Small intestine (tissue), 7 donors: ENCODE measurements at regions not wholly inside any gene's neighbourhood (a gene's known extent, or its start where the extent isn't known, plus 50 kb on each side); places are given as distances from the start of the nearest gene placed in this dataset.
"Not testable (repeated sequence)": the region's sequence is repeated elsewhere in the genome, so short reads cannot be mapped to it uniquely, and the experiment has no call there.

Source experiments
- DNase-seq, 2 donors: peaks; one replicate each; pipeline versions ENCODE4 v3.0.0 to v3.0.0-alpha.2; 2013
- FAIRE-seq: peaks from 2 replicates; lab custom pipeline; 2012; peaks lifted over from hg19 to GRCh38; lab: Jason Lieb, UNC
- H3K27ac ChIP-seq, 3 donors: one replicate each; pipeline ENCODE4 v1.5.1; 2013; ENCODE audit warnings: low read length in 2 of 3, mild to moderate bottlenecking in 2 of 3, control low read depth in 1 of 3, inconsistent platforms in 1 of 3, low read depth in 1 of 3, moderate library complexity in 1 of 3
- H3K27me3 ChIP-seq, 3 donors: one replicate each; pipeline ENCODE4 v1.6.1; 2013; ENCODE audit warnings: low read length in 3 of 3, inconsistent platforms in 1 of 3; ENCODE audit not compliant: control insufficient read depth in 3 of 3, insufficient read depth in 3 of 3
- H3K36me3 ChIP-seq, 3 donors: one replicate each; pipeline ENCODE4 v1.6.1; 2013; ENCODE audit warnings: low read length in 3 of 3, inconsistent platforms in 1 of 3, low read depth in 1 of 3, mild to moderate bottlenecking in 1 of 3, moderate library complexity in 1 of 3; ENCODE audit not compliant: control insufficient read depth in 3 of 3, insufficient read depth in 2 of 3
- H3K4me1 ChIP-seq, 3 donors: one replicate each; pipeline ENCODE4 v1.6.1; 2013; ENCODE audit warnings: low read length in 2 of 3, inconsistent platforms in 1 of 3, low read depth in 1 of 3, mild to moderate bottlenecking in 1 of 3, moderate library complexity in 1 of 3; ENCODE audit not compliant: control insufficient read depth in 3 of 3, insufficient read depth in 2 of 3
- H3K4me3 ChIP-seq, 3 donors: one replicate each; pipeline ENCODE4 v1.5.1; 2013; ENCODE audit warnings: low read length in 3 of 3, control low read depth in 1 of 3, inconsistent platforms in 1 of 3, low read depth in 1 of 3, mild to moderate bottlenecking in 1 of 3, moderate library complexity in 1 of 3
- H3K9me3 ChIP-seq, 2 donors: one replicate each; pipeline ENCODE4 v1.6.1; 2013; ENCODE audit warnings: low read depth in 1 of 2, low read length in 1 of 2; ENCODE audit not compliant: control insufficient read depth in 2 of 2, insufficient read depth in 1 of 2
- WGBS, 3 donors: extraction: QIAGEN DNeasy Blood & Tissue Kit; methylation state at CpG; one replicate each; pipeline ENCODE4 v1.1.7; 2013; 5-methylcytosine and 5-hydroxymethylcytosine counted together
- donor health status: healthy with polysubstance abuse.
- donor health status: control.
- donor health status: control.
- donor health status: Bipolar disorder and iron deficiency.
- donor health status: healthy.

- no peak overlapping the region for H3K4me3 ChIP-seq
- FAIRE-seq (no peak), DNase-seq (no peak)
- no peak overlapping the region for H3K27ac ChIP-seq
- H3K27me3 ChIP-seq: no peaks in the 10 kb centered on the region
- WGBS, 3 donors: 65 to 74% (median 72%) methylated on average over 2 of the region's 2 CpGs
- no peaks in the 10 kb centered on the region for H3K4me1 ChIP-seq
- H3K9me3 ChIP-seq: no peaks in the 10 kb centered on the region
- no peaks in the 10 kb centered on the region for H3K36me3 ChIP-seq
These were observed 1003.5 kb upstream of the LCORL start for GRCh38 chr4:19025031-19025430.

GRCh38 chr4:19024047-19024446 is 1002.5 kb upstream of the LCORL start:
- H3K36me3 ChIP-seq: no peaks in the 10 kb centered on the region
- H3K4me1 ChIP-seq: no peaks in the 10 kb centered on the region
- H3K4me3 ChIP-seq: no peak overlapping the region
- no peak for DNase-seq
- 81 to 89% (median 82%) methylated on average over 8 of the region's 8 CpGs for WGBS, 3 donors
- H3K9me3 ChIP-seq: no peaks in the 10 kb centered on the region
- no peak overlapping the region for H3K27ac ChIP-seq
- FAIRE-seq: no peak
- no peaks in the 10 kb centered on the region for H3K27me3 ChIP-seq

GRCh38 chr4:19021617-19022016 is 1000.1 kb upstream of the LCORL start:
- Histone ChIP-seq H3K4me3 (no peak overlapping the region), H3K4me1 (no peaks in the 10 kb centered on the region), H3K9me3 (no peaks in the 10 kb centered on the region), H3K27ac (no peak overlapping the region), H3K36me3 (no peaks in the 10 kb centered on the region), H3K27me3 (no peaks in the 10 kb centered on the region)
- no peak for FAIRE-seq
- DNase-seq: no peak

- not testable (repeated sequence) for H3K4me1 ChIP-seq, H3K36me3 ChIP-seq, H3K27me3 ChIP-seq, H3K27ac ChIP-seq, DNase-seq, H3K9me3 ChIP-seq, H3K4me3 ChIP-seq, FAIRE-seq
- 82 to 94% (median 85%) methylated on average over 11 of the region's 11 CpGs for WGBS, 3 donors
These were observed 995.0 kb upstream of the LCORL start for GRCh38 chr4:19016550-19016949.

- no peaks in the 10 kb centered on the region for H3K4me1 ChIP-seq
- H3K4me3 ChIP-seq: no peak overlapping the region
- FAIRE-seq (no peak), DNase-seq (no peak)
- H3K27ac ChIP-seq: no peak overlapping the region
- no peaks in the 10 kb centered on the region for H3K36me3 ChIP-seq
- no peaks in the 10 kb centered on the region for H3K9me3 ChIP-seq
- H3K27me3 ChIP-seq: no peaks in the 10 kb centered on the region
These were observed 993.0 kb upstream of the LCORL start for GRCh38 chr4:19014594-19014993.

GRCh38 chr4:19010761-19011160 is 989.2 kb upstream of the LCORL start:
- H3K4me1 ChIP-seq: no peaks in the 10 kb centered on the region
- no peak overlapping the region for H3K27ac ChIP-seq
- WGBS, 3 donors: 49 to 62% (median 52%) methylated on average over 3 of the region's 3 CpGs
- no peaks in the 10 kb centered on the region for H3K36me3 ChIP-seq
- DNase-seq: no peak
- FAIRE-seq: no peak
- H3K9me3 ChIP-seq: no peaks in the 10 kb centered on the region
- H3K27me3 ChIP-seq: no peaks in the 10 kb centered on the region
- H3K4me3 ChIP-seq: no peak overlapping the region

GRCh38 chr4:19009881-19010280 is 988.3 kb upstream of the LCORL start:
- Histone ChIP-seq H3K27me3 (no peaks in the 10 kb centered on the region), H3K36me3 (no peaks in the 10 kb centered on the region), H3K4me1 (no peaks in the 10 kb centered on the region), H3K27ac (no peak overlapping the region), H3K4me3 (no peak overlapping the region), H3K9me3 (no peaks in the 10 kb centered on the region)
- DNase-seq (no peak), FAIRE-seq (no peak)
- WGBS, 3 donors: 55 to 69% (median 64%) methylated on average over 2 of the region's 2 CpGs

GRCh38 chr4:19005211-19005610 is 983.7 kb upstream of the LCORL start:
- Histone ChIP-seq H3K9me3 (peaks cover 0 to 8% of the 10 kb centered on the region in 2 donors), H3K27me3 (no peaks in the 10 kb centered on the region), H3K4me3 (no peak overlapping the region), H3K4me1 (no peaks in the 10 kb centered on the region), H3K27ac (no peak overlapping the region), H3K36me3 (no peaks in the 10 kb centered on the region)
- FAIRE-seq (no peak), DNase-seq (no peak)
- WGBS, 3 donors: 53 to 74% (median 63%) methylated on average over 1 of the region's 1 CpG

- H3K36me3 ChIP-seq: no peaks in the 10 kb centered on the region
- H3K27ac ChIP-seq: no peak overlapping the region
- DNase-seq (no peak), FAIRE-seq (no peak)
- 76 to 82% (median 81%) methylated on average over 4 of the region's 4 CpGs for WGBS, 3 donors
- no peaks in the 10 kb centered on the region for H3K27me3 ChIP-seq
- no peak overlapping the region for H3K4me3 ChIP-seq
- peaks cover 0 to 10% of the 10 kb centered on the region in 2 donors for H3K9me3 ChIP-seq
- no peaks in the 10 kb centered on the region for H3K4me1 ChIP-seq
These were observed 980.6 kb upstream of the LCORL start for GRCh38 chr4:19002170-19002569.
